PC-9 (cell line): ENCODE measurements at regions not wholly inside any gene's neighbourhood (a gene's known extent, or its start where the extent isn't known, plus 50 kb on each side); places are given as distances from the start of the nearest gene placed in this dataset.

Experiments used
- BruUV-seq: library from RNA; stranded (reverse); fragments of 400-500 nt; replicated peaks from 2 replicates; lab custom pipeline; 2021; lab: Mats Ljungman, UMichigan
- CTCF ChIA-PET: fragments of 300-600 bp; sonication (Branson Sonifier 250); formaldehyde crosslinking; loops from one replicate; lab custom pipeline; 2022; ENCODE audit warnings: antibody characterized with exemption; lab: Charles Lee
- POLR2A ChIA-PET: fragments of 300-600 bp; sonication (Branson Sonifier 250); formaldehyde crosslinking; loops from one replicate; lab custom pipeline; 2022; ENCODE audit warnings: antibody characterized with exemption; ENCODE audit not compliant: unreplicated experiment; lab: Charles Lee
- DNase-seq, 2 experiments: peaks; one replicate each; pipeline versions ENCODE4 v3.0.0 to v3.0.0-alpha.2; 2015 to 2022; ENCODE audit warnings: mixed read lengths in 1 of 2
- H2AFZ ChIP-seq: fragments of 200-600 bp; sonication (generic); 2 replicates; pipeline ENCODE4 v1.8.1; 2017; ENCODE audit warnings: antibody characterized with exemption
- H3F3A ChIP-seq: fragments of 200-600 bp; sonication (generic); 2 replicates; pipeline ENCODE4 v1.8.1; 2017; ENCODE audit warnings: antibody characterized with exemption, mild to moderate bottlenecking, low read depth; ENCODE audit not compliant: insufficient read depth
- H3K27ac ChIP-seq: fragments of 200-600 bp; sonication (generic); 2 replicates; pipeline ENCODE4 v1.6.1; 2016; ENCODE audit warnings: mixed run types
- H3K27me3 ChIP-seq: fragments of 200-600 bp; sonication (generic); 2 replicates; pipeline ENCODE4 v1.6.1; 2016; ENCODE audit warnings: low read depth, mixed run types; ENCODE audit not compliant: insufficient read depth
- H3K36me3 ChIP-seq: fragments of 200-600 bp; sonication (generic); 2 replicates; pipeline ENCODE4 v1.6.1; 2016; ENCODE audit warnings: low read depth, mixed run types
- H3K4me1 ChIP-seq: fragments of 200-600 bp; sonication (generic); replicated peaks from 2 replicates; pipeline ENCODE4 v1.6.1; 2016; ENCODE audit warnings: mixed run types; ENCODE audit not compliant: insufficient read depth
- H3K4me2 ChIP-seq: fragments of 200-600 bp; sonication (generic); 2 replicates; pipeline ENCODE4 v1.6.1; 2017; ENCODE audit warnings: mixed run types
- H3K4me3 ChIP-seq: fragments of 200-600 bp; sonication (generic); 2 replicates; pipeline ENCODE4 v1.6.1; 2016; ENCODE audit warnings: mixed run types
- H3K79me2 ChIP-seq: fragments of 200-600 bp; sonication (generic); 2 replicates; pipeline ENCODE4 v1.6.1; 2017; ENCODE audit warnings: low read depth, mixed run types
- H3K9me2 ChIP-seq: fragments of 200-600 bp; sonication (generic); 2 replicates; pipeline ENCODE4 v1.8.1; 2017; ENCODE audit warnings: mild to moderate bottlenecking; ENCODE audit not compliant: insufficient read depth
- H3K9me3 ChIP-seq: fragments of 200-600 bp; sonication (generic); 2 replicates; pipeline ENCODE4 v1.8.1; 2016; ENCODE audit warnings: low read depth; ENCODE audit not compliant: insufficient read depth
- H4K20me1 ChIP-seq: fragments of 200-600 bp; sonication (generic); 2 replicates; pipeline ENCODE4 v1.8.1; 2017; ENCODE audit not compliant: insufficient read depth
- CTCF ChIP-seq: fragments of 200-600 bp; sonication (generic); conservative IDR thresholded peaks from 2 replicates; pipeline ENCODE4 v1.6.1; 2017; ENCODE audit warnings: mixed run types, antibody characterized with exemption, mild to moderate bottlenecking, moderate library complexity
- EZH2 ChIP-seq: fragments of 200-600 bp; sonication (generic); IDR thresholded peaks from 2 replicates; pipeline ENCODE4 v1.8.0; 2017; ENCODE audit warnings: antibody characterized with exemption, low read depth
- intact Hi-C: fragments of 100-400 bp; cut with micrococcal nuclease; formaldehyde crosslinking; loops from one replicate; pipeline ENCODE4 v1.10.0; 2022; ENCODE audit not compliant: unreplicated experiment

- H3K36me3 ChIP-seq, result no peaks in the 10 kb centered on the region
- TF ChIP-seq CTCF, result no peak
- H3K27me3 ChIP-seq, result no peaks in the 10 kb centered on the region
- H3K4me1 ChIP-seq, result no peaks in the 10 kb centered on the region
- no peak for DNase-seq
- no peak overlapping the region for H3K27ac ChIP-seq
- no TSS peak for BruUV-seq
- H3K9me3 ChIP-seq, result no peaks in the 10 kb centered on the region
- POLR2A ChIA-PET, result no interaction called here
- H4K20me1 ChIP-seq, result no peaks in the 10 kb centered on the region
- H3K79me2 ChIP-seq, result no peaks in the 10 kb centered on the region
- intact Hi-C loops, result no loop called here
- CTCF ChIA-PET, result no interaction called here
- H3K4me3 ChIP-seq, result no peak overlapping the region
- no peaks in the 10 kb centered on the region for H3K9me2 ChIP-seq
- H3K4me2 ChIP-seq, result no peak overlapping the region
- H2AFZ ChIP-seq, result no peak overlapping the region
- H3F3A ChIP-seq, result no peaks in the 10 kb centered on the region
Measured at GRCh38 chr4:133476063-133476462, 327.0 kb downstream of the PCDH10 start.

GRCh38 chr4:133474501-133474900 lies 325.4 kb downstream of the PCDH10 start:
- no peak overlapping the region for H3K4me3 ChIP-seq
- H2AFZ ChIP-seq, result no peak overlapping the region
- CTCF ChIA-PET, result no interaction called here
- H3K27me3 ChIP-seq, result no peaks in the 10 kb centered on the region
- intact Hi-C loops, result no loop called here
- no peaks in the 10 kb centered on the region for H3K79me2 ChIP-seq
- no peaks in the 10 kb centered on the region for H3F3A ChIP-seq
- TF ChIP-seq EZH2 (no peak), CTCF (no peak)
- H3K4me1 ChIP-seq, result no peaks in the 10 kb centered on the region
- no peak overlapping the region for H3K4me2 ChIP-seq
- H3K27ac ChIP-seq, result no peak overlapping the region
- H3K36me3 ChIP-seq, result no peaks in the 10 kb centered on the region
- POLR2A ChIA-PET, result no interaction called here
- no peaks in the 10 kb centered on the region for H3K9me3 ChIP-seq
- no peak for DNase-seq
- BruUV-seq, result no TSS peak
- no peaks in the 10 kb centered on the region for H4K20me1 ChIP-seq
- H3K9me2 ChIP-seq, result no peaks in the 10 kb centered on the region

- Histone ChIP-seq H3K79me2 (no peaks in the 10 kb centered on the region), H3K27ac (no peak overlapping the region), H3K9me2 (no peaks in the 10 kb centered on the region), H3K27me3 (no peaks in the 10 kb centered on the region), H3K9me3 (no peaks in the 10 kb centered on the region), H3K4me1 (no peaks in the 10 kb centered on the region), H3K4me3 (no peak overlapping the region), H3K4me2 (no peak overlapping the region), H3F3A (no peaks in the 10 kb centered on the region), H4K20me1 (no peaks in the 10 kb centered on the region), H2AFZ (no peak overlapping the region), H3K36me3 (no peaks in the 10 kb centered on the region)
- DNase-seq, result no peak
- ChIA-PET CTCF (no interaction called here), POLR2A (no interaction called here)
- TF ChIP-seq CTCF (no peak), EZH2 (no peak)
- intact Hi-C loops, result no loop called here
- no TSS peak for BruUV-seq
Measured at GRCh38 chr4:133472244-133472643, 323.1 kb downstream of the PCDH10 start.
